ENCODE measurements at regions not wholly inside any gene's neighbourhood (a gene's known extent, or its start where the extent isn't known, plus 50 kb on each side); places are given as distances from the start of the nearest gene placed in this dataset.

DNA sequence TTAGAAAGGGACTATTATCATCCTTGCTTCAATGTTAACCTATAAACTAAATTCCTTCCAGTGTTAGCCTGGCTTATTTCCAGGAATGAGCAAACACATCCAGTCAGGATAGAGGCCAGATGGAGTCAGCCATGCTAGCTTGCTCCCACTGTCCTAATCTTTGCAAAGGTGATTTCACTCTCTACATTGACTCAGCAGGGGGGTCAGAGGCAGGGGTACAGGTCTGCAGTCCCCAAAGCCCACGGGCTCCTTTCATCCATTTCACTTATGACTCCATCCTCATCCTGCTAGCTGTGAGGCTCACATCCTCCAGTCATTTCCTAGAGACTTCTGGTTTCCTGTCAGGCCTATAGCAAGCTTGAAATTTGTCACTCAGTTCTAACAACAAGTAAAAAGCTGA lies 63.4 kb upstream of the CEACAM8 start:
- TF ChIP-seq EZH2 (IDR thresholded peaks at IDR 0.05; ENCODE audit: borderline replicate concordance, low read depth, low read length, severe bottlenecking) (no peak), CTCF (IDR thresholded peaks at IDR 0.05; ENCODE audit: extremely low read depth in 1 of 2, insufficient read depth in 1 of 2, low read depth in 1 of 2, low read length in 2 of 2) (no peak), POLR2A (IDR thresholded peaks at IDR 0.05; ENCODE audit: low read depth, low read length) (no peak), MYC (IDR thresholded peaks at IDR 0.05; ENCODE audit: low read depth, low read length) (no peak), POLR2AphosphoS5 (IDR thresholded peaks at IDR 0.05; ENCODE audit: insufficient read depth, low read depth, low read length) (no peak), FOS (IDR thresholded peaks at IDR 0.05; ENCODE audit: borderline replicate concordance, insufficient read depth, low read length) (peak; percentile 26), MAX (IDR thresholded peaks at IDR 0.05; ENCODE audit: insufficient read depth, insufficient read length) (no peak), GATA2 (IDR thresholded peaks at IDR 0.05; ENCODE audit: insufficient read depth, insufficient read length, low read depth, low read length) (no peak), JUN (IDR thresholded peaks at IDR 0.05; ENCODE audit: borderline replicate concordance, insufficient read depth, insufficient read length, low read depth) (no peak)

All from endothelial cell of umbilical vein (primary cell).